Neuronal stem cell (in vitro differentiated cells): ENCODE measurements at regions not wholly inside any gene's neighbourhood (a gene's known extent, or its start where the extent isn't known, plus 50 kb on each side); places are given as distances from the start of the nearest gene placed in this dataset.
"Not testable (repeated sequence)": the region's sequence is repeated elsewhere in the genome, so short reads cannot be mapped to it uniquely, and the experiment has no call there.

Experiments
- DNase-seq: peaks from one replicate; pipeline ENCODE4 v3.0.0-alpha.2; 2013; ENCODE audit warnings: low spot score
- H2AFZ ChIP-seq: one replicate; pipeline ENCODE4 v1.6.1; 2013; ENCODE audit warnings: mild to moderate bottlenecking, low read length, inconsistent platforms
- H2AK5ac ChIP-seq: 2 replicates; pipeline ENCODE4 v1.6.1; 2013; ENCODE audit warnings: low read depth, mild to moderate bottlenecking, inconsistent platforms, low read length, moderate library complexity, mixed read lengths
- H2BK120ac ChIP-seq: 2 replicates; pipeline ENCODE4 v1.6.1; 2013; ENCODE audit warnings: low read depth, mild to moderate bottlenecking, inconsistent platforms, low read length, moderate library complexity, mixed read lengths
- H2BK12ac ChIP-seq: one replicate; pipeline ENCODE4 v1.6.1; 2013; ENCODE audit warnings: low read length, inconsistent platforms
- H2BK15ac ChIP-seq: 2 replicates; pipeline ENCODE4 v1.6.1; 2013; ENCODE audit warnings: mild to moderate bottlenecking, low read length, inconsistent platforms, mixed read lengths
- H2BK5ac ChIP-seq: one replicate; pipeline ENCODE4 v1.6.1; 2013; ENCODE audit warnings: inconsistent platforms, mild to moderate bottlenecking, low read length, moderate library complexity
- H3K14ac ChIP-seq: one replicate; pipeline ENCODE4 v1.6.1; 2013; ENCODE audit warnings: low read length, inconsistent platforms
- H3K18ac ChIP-seq: 2 replicates; pipeline ENCODE4 v1.6.1; 2013; ENCODE audit warnings: low read length, inconsistent platforms
- H3K23ac ChIP-seq: 2 replicates; pipeline ENCODE4 v1.6.1; 2013; ENCODE audit warnings: low read depth, mild to moderate bottlenecking, mixed read lengths, low read length, inconsistent platforms; ENCODE audit not compliant: poor library complexity
- H3K27ac ChIP-seq: replicated peaks from 3 replicates; pipeline ENCODE4 v1.5.1; 2013; ENCODE audit warnings: low read length, inconsistent platforms
- H3K27me3 ChIP-seq, 3 experiments: 2 replicates each; pipeline ENCODE4 v1.6.1; 2013; ENCODE audit warnings: low read length in 3 of 3, mild to moderate bottlenecking in 2 of 3, inconsistent platforms in 1 of 3, low read depth in 1 of 3, mixed read lengths in 1 of 3, moderate library complexity in 1 of 3; ENCODE audit not compliant: control insufficient read depth in 3 of 3, insufficient read depth in 3 of 3
- H3K36me3 ChIP-seq, 2 donors: replicated peaks in 1 of 2; 2 replicates each; pipeline ENCODE4 v1.6.1; 2013; ENCODE audit warnings: low read length in 2 of 2; ENCODE audit not compliant: control insufficient read depth in 2 of 2, insufficient read depth in 2 of 2
- H3K4ac ChIP-seq: 2 replicates; pipeline ENCODE4 v1.6.1; 2013; ENCODE audit warnings: inconsistent platforms, mild to moderate bottlenecking, low read length, moderate library complexity
- H3K4me1 ChIP-seq, 2 donors: 1 replicate in 1 of 2; 2 replicates in 1 of 2; pipeline ENCODE4 v1.6.1; 2013; ENCODE audit warnings: low read length in 2 of 2, low read depth in 1 of 2; ENCODE audit not compliant: control insufficient read depth in 2 of 2, insufficient read depth in 1 of 2
- H3K4me2 ChIP-seq: one replicate; pipeline ENCODE4 v1.6.1; 2013; ENCODE audit warnings: mild to moderate bottlenecking, low read length, inconsistent platforms; ENCODE audit not compliant: insufficient read depth, poor library complexity, severe bottlenecking
- H3K4me3 ChIP-seq, 2 donors: 2 replicates each; pipeline ENCODE4 v1.5.1; 2013; ENCODE audit warnings: low read length in 2 of 2, mild to moderate bottlenecking in 2 of 2, inconsistent platforms in 1 of 2, moderate library complexity in 1 of 2
- H3K79me1 ChIP-seq: one replicate; pipeline ENCODE4 v1.6.1; 2013; ENCODE audit warnings: low read depth, mild to moderate bottlenecking, inconsistent platforms, low read length, moderate library complexity
- H3K9ac ChIP-seq: one replicate; pipeline ENCODE4 v1.6.1; 2013; ENCODE audit warnings: mild to moderate bottlenecking, low read depth, low read length, inconsistent platforms; ENCODE audit not compliant: poor library complexity
- H3K9me3 ChIP-seq, 2 donors: replicated peaks in 1 of 2; 2 replicates each; pipeline versions ENCODE3 to v1.6.1; 2013; ENCODE audit warnings: low read length in 2 of 2, mild to moderate bottlenecking in 2 of 2, inconsistent platforms in 1 of 2, low read depth in 1 of 2, mixed read lengths in 1 of 2, moderate library complexity in 1 of 2; ENCODE audit not compliant: control insufficient read depth in 2 of 2, insufficient read depth in 1 of 2
- H4K8ac ChIP-seq: one replicate; pipeline ENCODE4 v1.6.1; 2013; ENCODE audit warnings: low read depth, mild to moderate bottlenecking, inconsistent platforms, low read length, moderate library complexity
- H4K91ac ChIP-seq: one replicate; pipeline ENCODE4 v1.6.1; 2013; ENCODE audit warnings: low read length, low read depth, mild to moderate bottlenecking, inconsistent platforms; ENCODE audit not compliant: poor library complexity
- WGBS, 2 donors: extraction: QIAGEN DNeasy Blood & Tissue Kit; methylation state at CpG; one replicate each; pipeline ENCODE4 v1.1.7; 2013; ENCODE audit warnings: missing lambda C conversion rate in 2 of 2, mixed read lengths in 1 of 2; ENCODE audit not compliant: insufficient read length in 2 of 2, insufficient replicate concordance in 1 of 2; ENCODE audit errors: extremely low coverage in 2 of 2; 5-methylcytosine and 5-hydroxymethylcytosine counted together

- Histone ChIP-seq H3K27ac (no peak overlapping the region), H3K4ac (no peak overlapping the region), H3K4me2 (no peak overlapping the region), H2BK12ac (no peak overlapping the region), H3K4me1 (no peaks in the 10 kb centered on the region), H3K9ac (no peak overlapping the region), H4K91ac (no peak overlapping the region), H3K79me1 (no peaks in the 10 kb centered on the region), H2BK15ac (no peak overlapping the region), H3K14ac (no peak overlapping the region), H2BK120ac (no peak overlapping the region), H3K36me3 (no peaks in the 10 kb centered on the region), H2AFZ (no peak overlapping the region), H3K23ac (no peak overlapping the region), H3K27me3 (no peaks in the 10 kb centered on the region), H3K9me3 (no peaks in the 10 kb centered on the region), H4K8ac (no peak overlapping the region), H3K4me3 (no peak overlapping the region), H2AK5ac (no peak overlapping the region), H2BK5ac (no peak overlapping the region), H3K18ac (no peak overlapping the region)
- DNase-seq, result no peak
Measured at GRCh38 chr1:188729039-188729438, 1748.6 kb downstream of the BRINP3 start.

GRCh38 chr1:188735567-188735966 is 1742.1 kb downstream of the BRINP3 start:
- no peak overlapping the region for H3K9ac ChIP-seq
- no peak overlapping the region for H2BK120ac ChIP-seq
- no peak overlapping the region for H2BK12ac ChIP-seq
- H3K23ac ChIP-seq, result no peak overlapping the region
- no peaks in the 10 kb centered on the region for H3K4me1 ChIP-seq
- H2BK5ac ChIP-seq, result no peak overlapping the region
- no peak overlapping the region for H2AFZ ChIP-seq
- H3K4me3 ChIP-seq, result no peak overlapping the region
- H4K91ac ChIP-seq, result no peak overlapping the region
- no peak overlapping the region for H3K14ac ChIP-seq
- H2BK15ac ChIP-seq, result no peak overlapping the region
- H2AK5ac ChIP-seq, result no peak overlapping the region
- no peak overlapping the region for H3K4me2 ChIP-seq
- no peak overlapping the region for H3K4ac ChIP-seq
- H3K27me3 ChIP-seq, result no peaks in the 10 kb centered on the region
- no peak overlapping the region for H3K18ac ChIP-seq
- H4K8ac ChIP-seq, result no peak overlapping the region
- H3K27ac ChIP-seq, result no peak overlapping the region
- 100% methylated on average over 1 of the region's 4 CpGs; no CpG with 5 or more reads in 1 of the 2 donors for WGBS, 2 donors
- no peak for DNase-seq
- H3K9me3 ChIP-seq, result no peaks in the 10 kb centered on the region
- no peaks in the 10 kb centered on the region for H3K36me3 ChIP-seq
- H3K79me1 ChIP-seq, result no peaks in the 10 kb centered on the region

GRCh38 chr1:188749275-188749674 is 1728.4 kb downstream of the BRINP3 start:
- H2BK5ac ChIP-seq, DNase-seq, H3K4me3 ChIP-seq, H3K27ac ChIP-seq, H4K8ac ChIP-seq, H2BK12ac ChIP-seq, H4K91ac ChIP-seq, H3K4me2 ChIP-seq, H2BK120ac ChIP-seq, H3K9ac ChIP-seq, H2BK15ac ChIP-seq, H3K4ac ChIP-seq, H3K36me3 ChIP-seq, H3K14ac ChIP-seq, H2AFZ ChIP-seq, H3K79me1 ChIP-seq, H3K9me3 ChIP-seq, H3K18ac ChIP-seq, H2AK5ac ChIP-seq, H3K27me3 ChIP-seq, H3K23ac ChIP-seq, H3K4me1 ChIP-seq: not testable (repeated sequence)
- WGBS, 2 donors, result no CpG with 5 or more reads among the region's 3 CpGs

GRCh38 chr1:188752027-188752426 is 1725.6 kb downstream of the BRINP3 start:
- not testable (repeated sequence) for H3K36me3 ChIP-seq, H3K9me3 ChIP-seq, H2AK5ac ChIP-seq, H3K23ac ChIP-seq, H3K18ac ChIP-seq, DNase-seq, H4K8ac ChIP-seq, H2BK15ac ChIP-seq, H3K27me3 ChIP-seq, H3K4ac ChIP-seq, H3K14ac ChIP-seq, H2BK120ac ChIP-seq, H3K79me1 ChIP-seq, H3K4me1 ChIP-seq, H2BK12ac ChIP-seq, H2BK5ac ChIP-seq, H3K9ac ChIP-seq, H3K4me3 ChIP-seq, H3K4me2 ChIP-seq, H3K27ac ChIP-seq, H2AFZ ChIP-seq, H4K91ac ChIP-seq
- no CpG with 5 or more reads among the region's 3 CpGs for WGBS, 2 donors
